HEK293T (cell line): ENCODE measurements at regions not wholly inside any gene's neighbourhood (a gene's known extent, or its start where the extent isn't known, plus 50 kb on each side); places are given as distances from the start of the nearest gene placed in this dataset.

ENCODE experiments used
- ARNT ChIP-seq: fragments of 450-650 bp; IDR thresholded peaks from 2 replicates; pipeline ENCODE4 v1.6.1; 2017; ENCODE audit warnings: mild to moderate bottlenecking
- BHLHE40 ChIP-seq: fragments of 450-650 bp; IDR thresholded peaks from 2 replicates; pipeline ENCODE4 v1.6.1; 2016; ENCODE audit warnings: mild to moderate bottlenecking, moderate library complexity, borderline replicate concordance
- SP1 ChIP-seq: fragments of 450-650 bp; IDR thresholded peaks from 2 replicates; pipeline ENCODE4 v1.6.1; 2017
- ZNF384 ChIP-seq: fragments of 450-650 bp; IDR thresholded peaks from 2 replicates; pipeline ENCODE4 v1.6.1; 2016
- TF ChIP-seq, protein P1 (sequence below): fragments of 450-650 bp; IDR thresholded peaks from 2 replicates; pipeline ENCODE4 v1.6.1; 2016

DNA sequence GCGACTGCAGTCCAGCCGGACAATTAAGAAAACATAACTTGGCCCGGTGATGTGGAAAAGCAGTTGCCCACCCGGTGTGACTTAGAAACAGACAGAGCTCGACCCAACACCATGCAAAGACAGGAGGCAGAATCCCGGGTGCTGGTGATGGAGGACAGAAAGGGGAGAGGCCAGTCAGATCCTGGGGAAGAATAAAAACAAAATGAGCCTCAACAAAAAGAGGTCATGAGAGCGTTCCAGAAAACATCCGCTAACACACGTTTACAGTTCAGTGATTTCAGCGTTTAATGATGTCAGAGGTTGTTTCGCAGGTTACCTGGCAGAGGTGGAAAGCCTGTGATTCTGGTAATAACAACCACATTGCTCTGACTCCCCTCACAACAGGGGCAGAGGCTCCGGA lies 111.9 kb downstream of the OSR1 start:
- TF ChIP-seq, protein P1, sequence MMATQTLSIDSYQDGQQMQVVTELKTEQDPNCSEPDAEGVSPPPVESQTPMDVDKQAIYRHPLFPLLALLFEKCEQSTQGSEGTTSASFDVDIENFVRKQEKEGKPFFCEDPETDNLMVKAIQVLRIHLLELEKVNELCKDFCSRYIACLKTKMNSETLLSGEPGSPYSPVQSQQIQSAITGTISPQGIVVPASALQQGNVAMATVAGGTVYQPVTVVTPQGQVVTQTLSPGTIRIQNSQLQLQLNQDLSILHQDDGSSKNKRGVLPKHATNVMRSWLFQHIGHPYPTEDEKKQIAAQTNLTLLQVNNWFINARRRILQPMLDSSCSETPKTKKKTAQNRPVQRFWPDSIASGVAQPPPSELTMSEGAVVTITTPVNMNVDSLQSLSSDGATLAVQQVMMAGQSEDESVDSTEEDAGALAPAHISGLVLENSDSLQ: no peak
- TF ChIP-seq ARNT: no peak
- TF ChIP-seq SP1: no peak
- no peak for TF ChIP-seq BHLHE40
- TF ChIP-seq ZNF384: no peak
